GM18907 (cell line): ENCODE measurements at regions not wholly inside any gene's neighbourhood (a gene's known extent, or its start where the extent isn't known, plus 50 kb on each side); places are given as distances from the start of the nearest gene placed in this dataset.

ENCODE experiments used
- ATAC-seq: cut with Tn5 transposase; IDR thresholded peaks from one replicate; pipeline ENCODE4 v1.9.1; 2021; ENCODE audit warnings: mild to moderate bottlenecking, moderate library complexity; ENCODE audit not compliant: unreplicated experiment

DNA sequence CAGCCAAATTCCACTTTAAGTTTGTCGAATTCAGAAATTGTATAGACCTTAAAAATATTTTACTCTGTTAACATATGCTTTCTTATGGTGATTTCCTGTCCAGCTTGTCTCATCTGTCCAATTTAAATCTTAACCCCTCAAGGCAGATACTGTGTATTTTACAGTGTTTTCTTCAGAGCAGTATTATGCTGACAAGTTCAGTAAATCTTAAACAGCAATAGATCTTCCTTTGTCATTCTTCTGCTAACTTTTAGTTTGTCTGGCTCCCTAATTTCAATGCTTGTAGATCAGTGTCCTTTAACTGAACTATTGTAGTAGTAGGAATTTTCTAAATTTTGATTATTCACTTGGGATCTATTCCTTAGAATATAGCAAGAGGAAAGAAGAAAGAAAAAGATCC lies 52.8 kb upstream of the MEIS1 start:
- no peak for ATAC-seq

- no peak for ATAC-seq
Measured at GRCh38 chr2:66379473-66379872, 55.5 kb upstream of the MEIS1 start.

- no peak for ATAC-seq
Measured at GRCh38 chr2:66377832-66378231, 57.1 kb upstream of the MEIS1 start.

GRCh38 chr2:66370824-66371223 lies 64.1 kb upstream of the MEIS1 start:
- ATAC-seq, result no peak

DNA sequence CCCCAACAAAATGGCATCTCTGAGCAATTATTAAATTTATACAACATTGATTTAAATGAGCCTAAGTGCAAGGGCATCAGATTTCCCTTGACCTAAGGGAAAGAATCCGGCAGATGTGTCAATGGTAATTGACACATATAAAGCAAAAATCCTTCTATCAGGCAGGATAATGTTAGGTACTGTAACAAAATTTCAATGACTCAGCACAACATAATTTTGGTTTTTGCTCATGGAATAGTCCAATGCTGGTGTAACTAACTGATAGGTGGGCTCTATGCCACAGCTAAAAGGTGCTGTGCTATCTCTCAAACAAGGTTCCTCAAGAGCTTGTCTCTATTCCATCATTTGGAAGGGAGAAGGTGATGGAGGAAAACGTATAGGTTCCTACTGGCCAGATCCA lies 68.3 kb upstream of the MEIS1 start:
- ATAC-seq, result no peak

DNA sequence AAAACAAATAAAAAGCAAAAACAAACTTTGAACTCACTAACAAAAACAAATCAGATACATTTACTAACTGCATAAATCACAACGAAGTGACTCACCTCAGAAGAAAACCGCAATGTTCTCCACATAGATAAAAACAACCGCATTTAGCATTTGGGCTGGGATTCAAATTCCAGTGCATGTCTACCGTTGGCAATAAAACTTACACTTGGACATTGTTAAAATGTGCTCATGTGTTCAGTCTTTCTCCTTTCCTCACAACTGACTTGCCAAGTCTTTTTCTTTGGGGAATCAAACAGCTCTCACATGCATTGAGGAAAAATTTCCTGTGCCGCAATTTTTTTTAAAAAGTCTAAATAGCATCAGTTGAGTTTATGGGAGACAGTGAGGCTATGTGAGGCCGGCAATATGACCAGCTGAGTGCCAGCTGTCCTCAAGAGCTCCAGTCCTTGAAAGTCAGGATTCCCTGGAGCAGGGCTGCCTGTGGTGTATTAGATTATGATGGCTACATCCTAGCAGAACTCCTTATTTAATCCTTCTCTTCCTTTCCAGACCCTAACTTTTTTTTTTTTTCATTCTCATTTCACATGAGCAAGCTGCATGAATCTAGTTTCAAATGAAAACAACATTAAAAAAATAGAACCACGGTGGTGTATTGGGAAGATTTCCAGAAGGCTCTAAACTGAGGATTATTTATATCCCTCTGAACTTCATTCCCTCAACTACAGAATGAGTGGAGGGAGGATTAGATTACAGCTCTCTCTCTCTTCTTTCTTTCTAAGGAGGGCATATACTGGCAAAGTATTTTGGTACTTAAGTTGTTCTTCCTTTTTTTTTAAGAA lies 70.2 kb upstream of the MEIS1 start:
- ATAC-seq, result no peak

- ATAC-seq, result no peak
Measured at GRCh38 chr2:66362701-66363100, 72.2 kb upstream of the MEIS1 start.

- no peak for ATAC-seq
Measured at GRCh38 chr2:66346231-66346664, 88.7 kb upstream of the MEIS1 start.

DNA sequence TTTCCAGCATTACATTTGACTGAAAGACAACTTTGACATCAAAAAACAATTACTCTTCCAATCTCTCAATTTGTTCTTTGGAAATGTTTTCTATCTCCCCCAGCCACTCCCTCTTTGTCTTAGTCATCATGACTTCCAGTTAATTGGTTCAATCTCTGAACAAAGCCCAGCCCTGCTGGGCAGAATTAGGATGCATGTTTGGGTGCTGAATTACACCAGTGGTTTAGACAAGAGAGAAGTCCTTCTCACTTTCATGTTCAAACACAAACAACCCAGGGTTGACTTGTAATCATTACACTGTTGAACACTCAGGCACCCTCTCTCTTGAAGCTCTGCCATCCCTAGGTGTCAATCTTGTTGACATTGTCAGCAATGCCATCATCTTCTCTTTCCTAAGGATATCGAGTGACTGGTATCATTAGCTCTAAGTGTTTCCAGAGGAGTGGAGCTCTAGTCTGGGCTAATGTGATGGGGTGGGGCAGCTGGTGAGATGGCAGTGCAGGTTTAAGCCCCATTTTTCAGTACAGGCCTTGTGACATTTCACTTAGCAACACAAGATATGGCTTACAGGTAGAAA lies 90.8 kb upstream of the MEIS1 start:
- ATAC-seq, result no peak

DNA sequence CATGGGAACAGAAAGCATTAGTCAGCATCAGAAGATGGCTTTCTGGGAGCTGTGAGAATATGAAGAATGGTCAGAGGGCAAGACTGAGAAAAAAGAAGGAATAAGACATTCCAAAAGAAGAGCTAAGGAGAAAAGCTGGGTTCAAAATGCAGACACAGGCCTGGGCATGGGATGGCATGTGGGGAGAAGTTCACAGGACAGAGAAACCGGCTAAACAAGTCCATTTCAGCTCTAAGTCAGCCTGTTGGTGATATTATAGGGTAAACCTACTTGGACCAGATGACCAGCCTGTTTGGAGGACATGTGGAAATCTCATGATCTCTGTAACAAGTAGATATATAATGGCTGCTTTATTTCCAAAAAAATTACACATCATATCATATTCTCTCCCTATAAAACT lies 91.7 kb upstream of the MEIS1 start:
- ATAC-seq, result no peak

DNA sequence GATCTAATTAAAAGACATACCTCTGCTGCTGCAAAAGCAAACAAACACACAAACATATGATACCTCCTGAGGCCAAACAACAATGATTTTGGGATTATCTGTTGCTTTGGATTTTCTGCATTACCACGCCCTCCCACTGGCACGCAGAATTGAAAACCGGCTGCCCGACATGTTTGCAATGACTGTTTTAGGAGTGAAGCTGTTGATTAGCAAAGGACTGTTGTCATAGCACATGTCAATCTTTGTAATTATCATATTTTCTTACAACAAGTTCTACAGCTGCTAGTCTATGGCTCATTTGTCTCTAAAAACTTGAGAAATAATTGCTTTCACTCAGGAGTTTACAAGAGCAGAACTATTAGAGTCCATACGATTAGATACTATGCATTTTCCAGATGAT lies 94.4 kb upstream of the MEIS1 start:
- no peak for ATAC-seq

- ATAC-seq, result no peak
Measured at GRCh38 chr2:66334237-66335029, 100.5 kb upstream of the MEIS1 start.

DNA sequence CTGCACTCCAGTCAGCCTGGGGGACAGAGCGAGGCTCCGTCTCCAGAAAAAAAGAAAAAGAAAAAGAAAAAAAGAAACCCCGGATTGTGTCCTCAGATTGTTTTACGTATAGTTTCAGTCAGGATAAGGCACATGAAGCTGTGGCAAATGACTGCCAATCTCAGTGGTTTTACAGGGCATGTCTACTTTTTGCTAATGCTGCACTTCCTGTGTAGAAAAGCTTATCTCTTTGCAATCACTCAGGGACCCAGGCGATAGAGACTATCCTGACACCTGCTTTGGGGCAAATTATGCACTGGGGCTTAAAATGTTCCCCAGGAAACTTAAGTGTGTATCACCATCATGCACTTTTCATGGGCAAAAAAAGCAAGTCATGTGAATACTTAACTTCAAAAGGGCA lies 103.7 kb upstream of the MEIS1 start:
- no peak for ATAC-seq

DNA sequence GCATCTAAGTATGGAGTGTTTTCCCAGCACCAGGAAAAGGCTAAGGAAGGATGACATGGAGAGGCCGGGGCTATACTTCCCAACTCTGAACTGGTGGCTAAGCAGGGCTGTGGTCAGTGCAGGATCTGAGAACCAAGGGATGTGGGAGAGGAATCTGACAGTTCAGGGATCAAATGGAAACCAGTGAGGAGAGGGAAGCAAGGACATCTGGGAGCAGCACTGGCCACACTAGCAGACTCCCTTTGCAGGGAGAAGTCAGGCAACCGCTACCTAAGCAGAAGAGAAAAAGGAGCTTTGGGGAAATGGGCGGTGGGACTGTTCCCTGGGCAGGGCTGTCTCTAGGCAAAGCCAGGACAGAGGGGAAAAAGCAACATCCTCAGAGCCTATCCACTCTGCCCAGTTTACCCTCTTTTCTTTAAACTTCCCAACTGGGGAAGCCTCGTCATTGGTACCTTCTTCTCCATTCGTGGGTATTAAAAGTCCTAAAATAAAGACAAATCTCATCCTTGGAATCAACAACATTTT lies 105.8 kb upstream of the MEIS1 start:
- ATAC-seq, result no peak

- no peak for ATAC-seq
Measured at GRCh38 chr2:66327066-66327740, 107.7 kb upstream of the MEIS1 start.

DNA sequence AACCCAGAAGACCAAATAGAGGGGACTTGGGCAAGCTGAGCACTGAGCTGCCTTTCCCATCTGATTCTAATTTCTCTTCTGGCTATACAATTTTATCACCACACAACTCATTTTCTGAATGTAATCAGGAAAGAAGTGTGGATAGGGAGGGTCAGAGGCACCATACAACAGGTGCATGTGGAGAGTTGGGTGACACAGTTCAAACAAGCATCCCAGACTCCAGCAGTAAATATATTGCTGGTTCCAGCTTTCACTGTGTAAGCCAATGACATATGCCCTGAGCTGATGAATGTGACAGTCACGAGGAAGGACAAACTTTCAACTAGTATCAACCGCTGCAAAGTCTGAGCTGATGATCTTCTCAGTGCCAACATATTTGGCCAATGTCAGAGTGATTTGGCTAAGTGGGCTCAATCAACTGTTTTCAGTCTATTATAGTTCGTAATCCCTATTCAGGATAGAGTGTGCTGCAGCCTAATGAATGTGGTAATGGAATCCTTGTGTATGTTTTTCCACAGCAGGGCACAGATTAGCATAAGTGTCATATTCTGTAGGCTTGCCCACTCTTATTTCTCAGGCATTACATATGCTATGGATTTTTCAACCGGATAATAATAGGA lies 109.9 kb upstream of the MEIS1 start:
- no peak for ATAC-seq

- no peak for ATAC-seq
Measured at GRCh38 chr2:66324356-66324755, 110.6 kb upstream of the MEIS1 start.

- no peak for ATAC-seq
Measured at GRCh38 chr2:66323406-66323805, 111.5 kb upstream of the MEIS1 start.

GRCh38 chr2:66322506-66323260 lies 112.2 kb upstream of the MEIS1 start:
- no peak for ATAC-seq

- no peak for ATAC-seq
Measured at GRCh38 chr2:66318009-66318561, 116.8 kb upstream of the MEIS1 start.
